ENCODE measurements at regions not wholly inside any gene's neighbourhood (a gene's known extent, or its start where the extent isn't known, plus 50 kb on each side); places are given as distances from the start of the nearest gene placed in this dataset.

GRCh38 chr1:72399807-72400206, 117.5 kb upstream of the NEGR1 start:
- TF ChIP-seq EZH2 (IDR thresholded peaks at IDR 0.05; ENCODE audit: borderline replicate concordance, insufficient read depth, low read depth, low read length, poor library complexity, severe bottlenecking) (no peak), CTCF (IDR thresholded peaks at IDR 0.05) (no peak)
- no peaks in the 10 kb centered on the region for H3K9me3 ChIP-seq (ENCODE audit: control extremely low read depth in 1 of 3, control insufficient read depth in 2 of 3, insufficient read depth in 1 of 3, low read length in 2 of 3)
- no peak overlapping the region for H3K9ac ChIP-seq (ENCODE audit: low read length)
- no peaks in the 10 kb centered on the region for H3K27me3 ChIP-seq (replicated peaks in 1 of 4; ENCODE audit: control extremely low read depth in 1 of 4, control insufficient read depth in 3 of 4, insufficient read depth in 4 of 4, low read length in 3 of 4)
- H3K4me1 ChIP-seq (ENCODE audit: control insufficient read depth in 2 of 2, insufficient read depth in 2 of 2, low read length in 2 of 2), result no peaks in the 10 kb centered on the region
- ChIA-PET CTCF (no interaction called here), POLR2A (no interaction called here)
- DNase-seq (no peak), ATAC-seq (ENCODE audit: low read depth) (no peak)
- WGBS (ENCODE audit: insufficient coverage), result no CpG with 5 or more reads among the region's 2 CpGs
- no peak overlapping the region for H3K4me2 ChIP-seq (replicated peaks; ENCODE audit: low read depth, low read length, poor library complexity, severe bottlenecking)
- Mint-ChIP-seq H3K27me3 (no peaks in the 10 kb centered on the region), H3K4me1 (no peaks in the 10 kb centered on the region), H3K4me3 (no peak overlapping the region), H3K27ac (no peak overlapping the region), H3K9me3 (ENCODE audit: insufficient read depth) (no peaks in the 10 kb centered on the region)
- intact Hi-C loops (cut with micrococcal nuclease), result no loop called here
- H2AFZ ChIP-seq (ENCODE audit: insufficient read depth, low read depth, low read length, poor library complexity, severe bottlenecking), result no peak overlapping the region
- H3K27ac ChIP-seq (ENCODE audit: low read length in 2 of 2), result no peak overlapping the region
- no peaks in the 10 kb centered on the region for H3K79me2 ChIP-seq (ENCODE audit: control insufficient read depth, insufficient read depth, low read length)
- H3K4me3 ChIP-seq (ENCODE audit: control extremely low read depth in 1 of 5, extremely low read depth in 1 of 5, insufficient read depth in 1 of 5, low read depth in 2 of 5, low read length in 4 of 5), result no peak overlapping the region
- H3K36me3 ChIP-seq (replicated peaks in 1 of 2; ENCODE audit: control extremely low read depth in 1 of 2, control insufficient read depth in 1 of 2, extremely low read depth in 1 of 2, insufficient read depth in 2 of 2, low read length in 1 of 2), result no peaks in the 10 kb centered on the region
- H4K20me1 ChIP-seq (ENCODE audit: control insufficient read depth, insufficient read depth, low read length, poor library complexity, severe bottlenecking), result no peaks in the 10 kb centered on the region

GRCh38 chr1:72397786-72398185, 115.4 kb upstream of the NEGR1 start:
- ATAC-seq (ENCODE audit: low read depth), result no peak
- no peaks in the 10 kb centered on the region for H3K36me3 ChIP-seq (replicated peaks in 1 of 2; ENCODE audit: control extremely low read depth in 1 of 2, control insufficient read depth in 1 of 2, extremely low read depth in 1 of 2, insufficient read depth in 2 of 2, low read length in 1 of 2)
- H3K9ac ChIP-seq (ENCODE audit: low read length), result no peak overlapping the region
- intact Hi-C loops (cut with micrococcal nuclease), result no loop called here
- ChIA-PET POLR2A (no interaction called here), CTCF (no interaction called here)
- H3K4me3 ChIP-seq (ENCODE audit: control extremely low read depth in 1 of 5, extremely low read depth in 1 of 5, insufficient read depth in 1 of 5, low read depth in 2 of 5, low read length in 4 of 5), result no peak overlapping the region
- H3K27ac Mint-ChIP-seq, result no peak overlapping the region
- H3K79me2 ChIP-seq (ENCODE audit: control insufficient read depth, insufficient read depth, low read length), result no peaks in the 10 kb centered on the region
- H3K9me3 ChIP-seq (ENCODE audit: control extremely low read depth in 1 of 3, control insufficient read depth in 2 of 3, insufficient read depth in 1 of 3, low read length in 2 of 3), result no peaks in the 10 kb centered on the region
- H3K4me2 ChIP-seq (replicated peaks; ENCODE audit: low read depth, low read length, poor library complexity, severe bottlenecking), result no peak overlapping the region
- H3K4me3 Mint-ChIP-seq, result no peak overlapping the region
- no peak for DNase-seq
- H3K27me3 Mint-ChIP-seq, result no peaks in the 10 kb centered on the region
- H3K9me3 Mint-ChIP-seq (ENCODE audit: insufficient read depth), result no peaks in the 10 kb centered on the region
- no peak overlapping the region for H3K27ac ChIP-seq (ENCODE audit: low read length in 2 of 2)
- no peak for TF ChIP-seq EZH2 (IDR thresholded peaks at IDR 0.05; ENCODE audit: borderline replicate concordance, insufficient read depth, low read depth, low read length, poor library complexity, severe bottlenecking)
- no peak for TF ChIP-seq CTCF (IDR thresholded peaks at IDR 0.05)
- no peaks in the 10 kb centered on the region for H4K20me1 ChIP-seq (ENCODE audit: control insufficient read depth, insufficient read depth, low read length, poor library complexity, severe bottlenecking)
- no peaks in the 10 kb centered on the region for H3K4me1 Mint-ChIP-seq
- no peaks in the 10 kb centered on the region for H3K4me1 ChIP-seq (ENCODE audit: control insufficient read depth in 2 of 2, insufficient read depth in 2 of 2, low read length in 2 of 2)
- H3K27me3 ChIP-seq (replicated peaks in 1 of 4; ENCODE audit: control extremely low read depth in 1 of 4, control insufficient read depth in 3 of 4, insufficient read depth in 4 of 4, low read length in 3 of 4), result no peaks in the 10 kb centered on the region
- H2AFZ ChIP-seq (ENCODE audit: insufficient read depth, low read depth, low read length, poor library complexity, severe bottlenecking), result no peak overlapping the region

All from B cell (primary cell).